Activated naive CD8-positive, alpha-beta T cell (primary cell): ENCODE measurements at regions not wholly inside any gene's neighbourhood (a gene's known extent, or its start where the extent isn't known, plus 50 kb on each side); places are given as distances from the start of the nearest gene placed in this dataset.
"Not testable (repeated sequence)": the region's sequence is repeated elsewhere in the genome, so short reads cannot be mapped to it uniquely, and the experiment has no call there.

Experiments used
- H3K27ac Mint-ChIP-seq: one replicate; pipeline ENCODE4 v1.8.0; 2021; ENCODE audit warnings: mixed read lengths
- H3K27me3 Mint-ChIP-seq: one replicate; pipeline ENCODE4 v1.8.0; 2021; ENCODE audit warnings: mixed read lengths
- H3K36me3 Mint-ChIP-seq: one replicate; pipeline ENCODE4 v1.8.0; 2021; ENCODE audit warnings: mixed read lengths
- H3K4me1 Mint-ChIP-seq: one replicate; pipeline ENCODE4 v1.8.0; 2021; ENCODE audit warnings: low read depth, mixed read lengths
- H3K4me3 Mint-ChIP-seq: one replicate; pipeline ENCODE4 v1.8.0; 2021; ENCODE audit warnings: mild to moderate bottlenecking, mixed read lengths
- H3K9me3 Mint-ChIP-seq: one replicate; pipeline ENCODE4 v1.8.0; 2021; ENCODE audit warnings: low read depth, mixed read lengths

DNA sequence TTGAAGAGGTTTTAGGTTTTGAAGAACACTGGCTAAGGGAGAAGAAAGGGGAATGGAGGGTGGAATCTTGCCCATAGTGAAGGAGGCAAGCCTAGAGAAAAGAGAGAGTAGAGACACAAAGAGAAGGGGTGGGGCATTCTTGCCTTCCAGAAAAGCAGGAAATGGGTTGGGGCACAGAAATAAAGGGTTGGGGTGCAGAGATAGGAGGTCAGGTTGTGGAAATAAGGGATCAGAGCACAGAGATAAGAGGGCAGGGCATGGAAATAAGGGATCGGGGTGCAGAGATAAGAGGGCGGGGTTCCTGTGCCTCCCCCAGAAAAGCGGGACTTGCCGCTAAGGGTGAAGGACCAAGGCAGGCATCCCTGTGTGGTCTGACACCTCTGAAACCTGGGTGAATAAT lies 69.9 kb downstream of the ALG1L2 start:
- not testable (repeated sequence) for H3K9me3 Mint-ChIP-seq, H3K4me3 Mint-ChIP-seq

GRCh38 chr3:130153247-130153646 lies 71.6 kb downstream of the ALG1L2 start:
- not testable (repeated sequence) for H3K9me3 Mint-ChIP-seq

More for the DNA sequence above, 69.9 kb downstream of the ALG1L2 start:
- not testable (repeated sequence) for H3K4me1 Mint-ChIP-seq, H3K36me3 Mint-ChIP-seq, H3K27me3 Mint-ChIP-seq, H3K27ac Mint-ChIP-seq

GRCh38 chr3:130155464-130155863 lies 73.8 kb downstream of the ALG1L2 start:
- H3K4me3 Mint-ChIP-seq, H3K27me3 Mint-ChIP-seq, H3K36me3 Mint-ChIP-seq, H3K27ac Mint-ChIP-seq, H3K9me3 Mint-ChIP-seq, H3K4me1 Mint-ChIP-seq: not testable (repeated sequence)

More at GRCh38 chr3:130153247-130153646, 71.6 kb downstream of the ALG1L2 start:
- not testable (repeated sequence) for H3K27ac Mint-ChIP-seq, H3K36me3 Mint-ChIP-seq, H3K4me1 Mint-ChIP-seq, H3K27me3 Mint-ChIP-seq, H3K4me3 Mint-ChIP-seq

DNA sequence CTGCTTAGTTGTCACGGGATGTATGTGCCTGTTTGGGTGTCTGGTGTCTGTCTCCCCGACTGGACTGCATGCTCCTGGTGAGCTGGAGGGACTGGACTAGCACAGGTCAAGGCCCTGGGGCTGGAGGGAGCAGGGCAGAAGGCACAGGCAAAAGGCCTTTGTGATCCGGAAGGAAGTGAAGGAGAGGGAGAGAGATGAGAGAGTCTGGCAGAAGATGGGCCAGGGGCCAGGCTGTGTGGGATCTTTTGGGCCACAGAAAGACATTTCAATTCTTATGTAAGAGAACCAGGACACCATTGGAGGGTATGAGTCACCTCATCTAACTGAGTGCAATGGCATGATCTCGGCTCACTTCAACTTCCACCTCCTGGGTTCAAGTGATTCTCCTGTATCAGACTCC lies 85.2 kb downstream of the ALG1L2 start:
- H3K9me3 Mint-ChIP-seq, H3K36me3 Mint-ChIP-seq, H3K27ac Mint-ChIP-seq, H3K4me3 Mint-ChIP-seq, H3K4me1 Mint-ChIP-seq, H3K27me3 Mint-ChIP-seq: not testable (repeated sequence)

DNA sequence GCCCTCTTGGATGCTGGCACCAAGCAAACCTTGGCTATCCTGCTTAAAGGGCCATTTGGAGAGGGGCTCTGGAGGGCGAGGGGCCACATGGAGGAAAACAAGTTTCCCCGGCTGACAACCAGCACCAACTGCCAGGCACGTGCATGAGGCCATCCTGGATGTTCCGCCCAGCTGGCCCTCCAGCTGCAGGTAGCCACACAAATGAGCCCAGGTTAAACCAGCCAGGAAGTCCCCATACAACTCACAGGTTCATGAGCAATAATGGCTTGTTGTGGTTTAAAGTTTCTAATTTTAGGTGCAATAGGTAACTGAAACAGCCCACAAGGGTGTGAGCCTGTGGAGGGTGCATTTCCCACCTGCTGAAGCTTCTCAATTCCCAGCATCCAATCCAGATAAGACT lies 93.6 kb downstream of the ALG1L2 start:
- H3K36me3 Mint-ChIP-seq, H3K27ac Mint-ChIP-seq, H3K27me3 Mint-ChIP-seq, H3K4me3 Mint-ChIP-seq, H3K9me3 Mint-ChIP-seq: not testable (repeated sequence)
- H3K4me1 Mint-ChIP-seq, result peaks cover 16% of the 10 kb centered on the region

DNA sequence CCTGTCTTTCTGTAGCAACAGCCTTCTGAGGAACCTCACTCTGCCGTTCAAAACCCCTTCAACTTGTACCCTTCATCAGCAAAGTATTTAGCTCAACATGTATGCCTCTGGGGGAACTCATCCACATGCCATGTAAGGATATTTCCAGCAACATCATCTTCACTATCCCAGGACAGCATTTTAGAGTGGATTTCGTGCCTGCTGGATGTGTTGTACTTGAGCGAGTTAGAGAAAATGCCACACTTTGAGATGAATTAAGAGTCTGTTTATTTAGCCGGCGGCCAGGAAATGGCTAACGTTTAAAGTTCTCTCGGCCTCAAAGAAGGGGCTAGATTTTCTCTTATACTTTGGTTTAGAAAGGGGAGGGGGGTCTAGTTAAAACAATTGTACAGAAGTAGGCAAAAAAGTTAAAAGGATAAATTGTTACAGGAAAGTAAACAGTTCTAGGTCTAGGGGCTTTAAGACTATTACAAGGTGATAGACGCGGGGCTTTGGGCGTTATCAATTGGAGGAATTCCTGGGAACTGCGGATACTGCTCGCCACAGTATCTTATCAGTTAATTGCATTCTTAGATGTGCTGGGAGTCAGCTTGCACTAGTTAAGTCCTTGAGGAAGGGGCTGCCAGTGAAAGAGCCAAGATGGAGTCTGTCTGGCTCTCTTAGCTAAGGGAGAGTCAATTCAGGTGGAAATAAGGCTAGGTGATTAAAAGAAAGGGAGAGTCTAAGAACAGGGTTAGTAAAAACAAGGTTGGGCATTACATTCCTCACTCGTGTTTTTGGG lies 95.0 kb downstream of the ALG1L2 start:
- H3K27ac Mint-ChIP-seq, H3K27me3 Mint-ChIP-seq, H3K4me3 Mint-ChIP-seq, H3K36me3 Mint-ChIP-seq, H3K9me3 Mint-ChIP-seq: not testable (repeated sequence)
- H3K4me1 Mint-ChIP-seq, result peaks cover 17% of the 10 kb centered on the region

GRCh38 chr3:130178835-130179234 lies 97.2 kb downstream of the ALG1L2 start:
- H3K36me3 Mint-ChIP-seq, H3K9me3 Mint-ChIP-seq, H3K27me3 Mint-ChIP-seq: not testable (repeated sequence)
- Mint-ChIP-seq H3K27ac (peak overlapping the region; percentile 64), H3K4me1 (peaks cover 17% of the 10 kb centered on the region), H3K4me3 (peak overlapping the region; percentile 67)

DNA sequence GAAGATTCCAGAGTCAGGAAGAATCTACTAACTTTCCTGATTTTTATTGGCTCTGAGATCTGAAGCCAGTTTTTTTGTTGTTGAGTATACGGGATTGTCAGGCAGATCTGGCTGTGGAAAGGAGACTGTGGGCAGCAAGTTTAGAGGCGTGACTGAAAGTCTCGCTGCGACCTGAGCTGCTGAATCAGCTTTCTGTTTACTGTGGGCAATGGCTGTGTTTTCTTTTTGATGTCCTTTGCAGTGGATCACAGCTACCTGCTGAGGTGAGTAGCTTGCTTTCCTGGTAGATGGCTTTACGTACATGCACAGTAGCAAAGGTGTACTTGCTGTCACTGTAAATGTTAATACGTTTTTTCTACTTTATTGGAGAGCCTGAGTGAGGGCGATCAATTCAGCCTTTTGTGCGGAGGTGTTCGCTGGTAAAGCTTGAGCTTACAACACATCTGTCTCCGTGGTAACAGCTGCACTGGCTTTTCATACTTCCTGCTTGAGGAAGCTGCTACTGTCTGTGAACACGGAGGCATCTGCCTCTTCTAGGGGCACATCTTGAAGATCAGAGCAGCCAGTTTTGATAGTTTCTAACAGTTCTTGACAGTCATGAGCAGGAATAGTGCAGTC lies 97.8 kb downstream of the ALG1L2 start:
- H3K27ac Mint-ChIP-seq, result peak overlapping the region; percentile 64
- not testable (repeated sequence) for H3K9me3 Mint-ChIP-seq, H3K27me3 Mint-ChIP-seq, H3K36me3 Mint-ChIP-seq
- peak overlapping the region; percentile 67 for H3K4me3 Mint-ChIP-seq
- H3K4me1 Mint-ChIP-seq, result peaks cover 17% of the 10 kb centered on the region

GRCh38 chr3:130182475-130182874 lies 100.8 kb downstream of the ALG1L2 start:
- H3K9me3 Mint-ChIP-seq, H3K27ac Mint-ChIP-seq, H3K27me3 Mint-ChIP-seq, H3K36me3 Mint-ChIP-seq, H3K4me3 Mint-ChIP-seq: not testable (repeated sequence)
- peaks cover 17% of the 10 kb centered on the region for H3K4me1 Mint-ChIP-seq

DNA sequence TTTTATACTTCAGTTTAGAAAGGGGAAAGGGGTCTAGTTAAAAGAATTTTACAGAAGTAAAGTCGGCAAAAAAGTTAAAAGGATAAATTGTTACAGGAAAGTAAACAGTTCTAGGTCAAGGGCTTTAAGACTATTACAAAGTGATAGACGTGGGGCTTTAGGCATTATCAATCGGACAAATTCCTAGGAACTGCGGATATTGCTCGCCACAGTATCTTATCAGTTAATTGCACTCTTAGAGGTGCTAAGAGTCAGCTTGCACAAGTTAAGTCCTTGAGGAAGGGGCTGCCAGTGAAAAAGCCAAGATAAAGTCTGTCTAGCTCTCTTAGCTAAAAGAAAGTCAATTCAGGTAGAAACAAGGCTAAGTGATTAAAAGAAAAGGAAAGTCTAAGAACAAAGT lies 102.1 kb downstream of the ALG1L2 start:
- H3K27me3 Mint-ChIP-seq, H3K4me3 Mint-ChIP-seq, H3K9me3 Mint-ChIP-seq, H3K27ac Mint-ChIP-seq, H3K36me3 Mint-ChIP-seq: not testable (repeated sequence)
- peaks cover 16% of the 10 kb centered on the region for H3K4me1 Mint-ChIP-seq

DNA sequence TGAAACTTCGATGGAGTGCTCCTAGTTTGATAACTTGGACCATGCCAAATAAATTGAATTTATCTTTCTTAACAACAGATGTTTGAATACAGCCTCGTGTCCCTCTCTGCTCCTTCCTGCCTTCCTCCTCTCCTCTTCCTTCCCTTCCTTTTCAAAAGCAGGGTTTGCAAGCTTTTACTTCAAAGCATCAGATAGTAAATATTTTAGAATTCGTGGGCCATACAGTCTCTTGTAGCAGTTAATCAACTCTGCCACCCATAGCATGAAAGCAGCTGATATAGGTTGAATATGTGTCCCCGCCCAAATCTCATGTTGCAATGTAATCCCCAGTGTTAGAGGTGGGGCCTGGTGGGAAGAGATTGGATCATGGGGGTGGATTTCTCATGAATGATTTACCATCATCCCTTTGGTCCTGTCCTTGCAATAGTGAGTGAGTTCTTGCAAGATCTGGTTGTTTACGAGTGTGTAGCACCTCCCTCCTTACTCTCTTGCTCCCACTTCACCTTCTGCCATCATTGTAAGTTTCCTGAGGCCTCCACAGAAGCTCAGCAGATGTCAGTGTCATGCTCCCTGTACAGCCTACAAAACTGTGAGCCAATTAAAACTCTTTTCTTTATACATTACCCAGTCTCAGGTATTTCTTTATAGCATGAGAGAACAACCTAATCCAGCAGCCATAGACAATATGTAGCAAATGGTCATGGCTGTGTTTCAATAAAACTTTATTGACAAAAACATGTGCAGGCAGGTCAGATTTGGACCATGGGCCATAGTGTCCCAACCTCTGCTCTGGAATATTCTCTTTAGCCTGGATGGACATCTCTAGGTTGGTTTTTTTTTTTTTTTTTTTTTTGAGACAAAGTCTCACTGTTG lies 102.8 kb downstream of the ALG1L2 start:
- H3K36me3 Mint-ChIP-seq, H3K27me3 Mint-ChIP-seq, H3K27ac Mint-ChIP-seq, H3K4me3 Mint-ChIP-seq, H3K4me1 Mint-ChIP-seq, H3K9me3 Mint-ChIP-seq: not testable (repeated sequence)

DNA sequence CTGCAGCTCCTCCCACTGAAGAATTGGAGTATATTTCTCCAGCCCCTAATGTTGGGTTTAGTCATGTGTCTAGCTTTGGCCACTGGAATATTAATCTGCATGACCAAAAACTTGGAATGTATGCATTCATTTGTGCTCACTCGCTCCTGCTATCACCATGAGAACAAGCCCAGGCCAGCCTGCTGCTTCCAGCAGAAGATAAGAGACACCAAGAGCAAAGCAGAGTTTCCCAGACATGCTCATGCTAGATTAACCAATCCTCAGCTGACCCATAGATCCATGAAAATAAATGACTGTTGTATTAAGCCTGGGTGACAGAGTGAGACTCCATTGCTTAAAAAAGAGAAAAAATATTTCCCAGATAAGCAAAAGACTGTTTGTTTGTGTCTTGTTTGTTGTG lies 119.6 kb downstream of the ALG1L2 start:
- H3K4me1 Mint-ChIP-seq, H3K4me3 Mint-ChIP-seq, H3K9me3 Mint-ChIP-seq, H3K36me3 Mint-ChIP-seq, H3K27me3 Mint-ChIP-seq, H3K27ac Mint-ChIP-seq: not testable (repeated sequence)

DNA sequence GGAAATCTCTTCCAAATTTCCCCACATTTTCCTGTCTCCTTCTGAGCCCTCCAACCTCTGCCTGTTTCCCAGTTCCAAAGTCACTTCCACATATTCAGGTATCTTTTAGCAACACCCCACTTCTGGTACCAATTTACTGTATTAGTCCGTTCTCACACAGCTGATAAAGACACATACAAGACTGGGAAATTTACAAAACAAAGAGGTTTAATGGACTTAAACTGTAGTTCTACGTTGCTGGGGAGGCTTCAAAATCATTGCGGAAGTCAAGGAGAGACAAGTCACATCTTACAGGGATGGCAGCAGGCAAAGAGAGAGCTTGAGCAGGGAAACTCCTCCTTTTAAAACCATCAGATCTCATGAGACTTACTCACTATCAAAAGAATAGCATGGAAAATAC lies 122.0 kb downstream of the ALG1L2 start:
- not testable (repeated sequence) for H3K9me3 Mint-ChIP-seq, H3K4me1 Mint-ChIP-seq, H3K27ac Mint-ChIP-seq, H3K36me3 Mint-ChIP-seq, H3K27me3 Mint-ChIP-seq, H3K4me3 Mint-ChIP-seq

DNA sequence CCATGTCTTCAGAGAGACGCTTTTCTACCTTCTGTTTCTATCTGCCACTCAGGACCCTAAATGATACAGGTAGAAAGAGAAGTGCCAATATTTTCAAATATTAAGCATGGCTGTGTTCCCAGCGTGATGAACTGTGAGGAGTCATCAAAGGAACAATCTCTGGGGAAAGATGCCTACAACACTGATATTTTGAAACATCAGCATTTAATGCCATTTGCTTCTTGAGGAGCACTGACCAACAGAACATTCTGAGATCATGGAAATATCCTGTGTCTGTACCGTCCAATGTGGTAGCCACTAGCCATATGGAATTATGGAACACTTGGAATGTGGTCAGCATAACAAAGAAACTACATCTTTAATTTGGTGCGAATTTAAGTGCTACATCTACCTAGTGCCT lies 117.9 kb upstream of the COL6A5 start:
- Mint-ChIP-seq H3K27me3 (peaks cover 2% of the 10 kb centered on the region), H3K4me1 (no peaks in the 10 kb centered on the region), H3K27ac (no peak overlapping the region), H3K36me3 (no peaks in the 10 kb centered on the region), H3K9me3 (no peaks in the 10 kb centered on the region), H3K4me3 (no peak overlapping the region)

DNA sequence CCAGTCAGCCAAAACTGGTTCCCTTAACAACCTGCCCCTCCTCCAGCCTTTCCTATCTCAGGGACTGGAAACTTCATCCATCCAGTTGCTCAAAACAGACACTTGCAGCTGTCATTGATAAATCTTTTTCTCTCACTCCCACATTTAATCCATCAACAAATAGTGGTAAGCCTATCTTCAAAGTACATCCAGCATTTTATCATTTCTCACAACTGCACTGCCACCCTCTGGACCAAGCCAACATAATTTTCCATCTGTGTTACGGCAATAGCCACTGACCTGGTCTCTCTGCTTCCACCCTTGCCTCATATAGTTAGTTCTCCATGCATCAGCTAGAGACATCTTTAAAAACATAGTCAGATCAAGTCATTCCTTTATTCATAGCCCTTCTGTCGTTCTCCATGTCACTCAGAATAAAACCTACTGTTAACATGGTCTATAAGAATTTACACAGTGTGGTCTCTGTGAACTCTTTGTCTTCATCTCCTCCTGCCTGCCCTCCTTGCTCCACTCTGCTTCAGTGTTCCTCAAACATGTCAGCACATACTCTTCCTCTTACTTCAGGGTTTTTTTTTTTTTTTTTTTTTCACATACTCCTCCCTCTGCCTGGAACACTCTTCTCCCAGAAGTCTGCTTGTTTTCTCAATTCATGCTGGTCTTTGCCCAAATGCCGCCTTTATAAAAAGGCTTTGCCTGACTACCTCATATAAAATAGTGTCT lies 102.5 kb upstream of the COL6A5 start:
- no peak overlapping the region for H3K4me3 Mint-ChIP-seq
- no peaks in the 10 kb centered on the region for H3K36me3 Mint-ChIP-seq
- H3K4me1 Mint-ChIP-seq, result no peaks in the 10 kb centered on the region
- H3K27me3 Mint-ChIP-seq, result no peaks in the 10 kb centered on the region
- no peak overlapping the region for H3K27ac Mint-ChIP-seq
- H3K9me3 Mint-ChIP-seq, result no peaks in the 10 kb centered on the region
